Activated CD4-positive, CD25-positive, alpha-beta regulatory T cell treated with anti-CD3 and anti-CD28 coated beads, Interleukin-2, amount 50 U/mL, for 24 hours (primary cell): ENCODE measurements at regions not wholly inside any gene's neighbourhood (a gene's known extent, or its start where the extent isn't known, plus 50 kb on each side); places are given as distances from the start of the nearest gene placed in this dataset.
"Not testable (repeated sequence)": the region's sequence is repeated elsewhere in the genome, so short reads cannot be mapped to it uniquely, and the experiment has no call there.

Experiments used
- ATAC-seq, 2 donors: fragments of 150-1000 bp; cut with Tn5 transposase; one replicate each; pipeline ENCODE4 v1.10.0; 2021; ENCODE audit warnings: mild to moderate bottlenecking in 1 of 2, moderate library complexity in 1 of 2

DNA sequence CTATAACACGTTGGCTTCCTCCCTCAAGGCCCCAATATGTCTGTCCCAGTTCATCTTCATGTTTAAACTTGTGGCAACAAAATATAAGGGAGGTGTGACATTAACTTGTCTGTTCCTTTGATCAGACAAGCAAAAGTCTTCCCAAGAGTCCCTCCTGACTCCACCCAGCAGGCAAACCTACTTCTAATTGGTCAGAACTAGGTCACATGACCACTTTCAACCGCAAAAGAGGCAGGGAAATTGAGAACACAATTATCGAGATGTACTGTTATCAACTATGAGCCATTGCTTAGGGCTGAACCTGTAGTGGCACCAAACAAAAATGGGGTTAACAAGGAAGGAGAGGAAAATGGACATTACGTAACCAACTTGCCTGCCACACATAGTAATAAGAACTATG is 246.8 kb upstream of the TET2 start:
- ATAC-seq: no peak

DNA sequence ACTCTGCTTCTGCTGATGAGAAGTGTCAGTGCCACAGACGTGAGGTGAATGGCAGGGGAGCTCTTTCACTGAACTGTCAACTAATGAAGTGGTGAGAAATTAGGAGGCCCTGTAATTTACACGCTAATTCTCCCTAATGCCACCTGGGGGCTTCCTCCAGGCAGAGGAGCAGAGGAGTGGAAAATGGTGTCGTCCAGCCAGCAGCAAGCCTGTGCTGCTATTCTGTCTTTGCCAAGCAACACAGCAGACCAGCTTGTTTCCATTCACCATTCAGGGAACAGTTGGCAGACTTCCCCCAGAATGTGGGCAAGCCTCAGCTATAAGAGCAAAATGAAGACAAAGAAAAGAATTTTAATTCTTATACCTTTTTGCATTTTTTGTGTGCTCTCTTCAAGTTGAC is 245.2 kb upstream of the TET2 start:
- no peak for ATAC-seq

- no peak for ATAC-seq
These were observed 244.6 kb upstream of the TET2 start for GRCh38 chr4:104901961-104902605.

GRCh38 chr4:104905065-104905464 is 241.6 kb upstream of the TET2 start:
- no peak for ATAC-seq

- ATAC-seq: no peak
These were observed 241.1 kb upstream of the TET2 start for GRCh38 chr4:104905546-104905945.

DNA sequence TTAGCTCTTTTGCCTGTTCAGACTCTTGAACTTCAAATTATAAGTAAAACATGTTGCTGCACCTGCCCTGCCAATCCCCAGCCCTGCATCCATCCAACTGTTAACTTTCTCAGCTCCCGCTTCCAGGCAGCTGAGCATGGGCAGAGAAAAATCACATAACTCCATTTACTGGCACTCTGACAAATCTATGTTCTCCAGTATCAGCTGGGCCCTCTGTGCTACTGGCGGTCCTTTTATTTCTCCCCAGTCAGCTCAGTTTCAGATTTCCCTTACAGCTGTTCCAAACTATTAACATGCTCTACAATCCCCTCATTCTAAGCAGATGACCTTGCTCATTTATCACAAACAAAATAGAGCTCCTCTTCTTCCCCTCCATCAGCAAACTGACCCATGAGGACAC is 240.4 kb upstream of the TET2 start:
- ATAC-seq: no peak

- no peak for ATAC-seq
These were observed 239.5 kb upstream of the TET2 start for GRCh38 chr4:104907074-104907649.

GRCh38 chr4:104907991-104908390 is 238.7 kb upstream of the TET2 start:
- ATAC-seq: no peak

GRCh38 chr4:104909376-104909775 is 237.3 kb upstream of the TET2 start:
- ATAC-seq: no peak

DNA sequence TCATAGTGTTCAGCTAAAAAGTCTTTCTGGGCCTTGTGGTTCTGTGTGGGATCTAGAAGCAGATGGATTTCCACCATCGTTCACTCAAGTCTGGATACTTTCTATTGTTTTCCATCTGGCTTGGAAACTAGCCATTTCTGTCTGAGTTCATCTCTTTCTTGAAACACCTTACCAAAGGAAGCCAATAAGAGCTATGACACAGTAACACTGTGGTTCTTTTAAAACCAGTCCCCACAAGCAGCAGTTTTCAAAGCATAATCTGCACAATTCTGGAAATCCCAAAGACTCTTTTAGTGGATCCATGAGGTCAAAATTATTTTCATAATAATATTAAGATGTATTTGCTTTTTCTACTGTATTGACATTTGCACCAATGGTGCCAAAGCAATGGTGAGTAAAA is 234.2 kb upstream of the TET2 start:
- no peak for ATAC-seq

- no peak for ATAC-seq
These were observed 231.3 kb upstream of the TET2 start for GRCh38 chr4:104915373-104915772.

DNA sequence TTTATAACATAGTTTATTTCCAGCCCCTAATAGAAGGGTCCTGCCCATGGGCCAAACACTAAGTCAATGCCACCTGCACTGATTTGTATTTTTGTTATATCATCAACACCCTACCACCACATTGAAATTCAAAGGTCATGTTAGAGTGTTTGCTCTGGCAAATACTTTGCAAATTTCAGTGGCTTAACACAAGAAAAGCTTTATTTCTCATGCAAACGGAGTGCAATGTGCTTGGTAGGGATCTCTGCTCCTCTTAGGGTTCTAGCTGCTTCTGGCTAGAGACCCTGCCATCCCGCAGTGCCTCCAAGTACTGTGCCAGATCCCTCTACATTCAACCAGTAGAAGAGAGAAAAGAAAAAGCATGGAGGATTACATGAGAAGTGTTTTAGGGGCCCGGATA is 230.8 kb upstream of the TET2 start:
- ATAC-seq: no peak

GRCh38 chr4:104919406-104919805 is 227.3 kb upstream of the TET2 start:
- no peak for ATAC-seq

DNA sequence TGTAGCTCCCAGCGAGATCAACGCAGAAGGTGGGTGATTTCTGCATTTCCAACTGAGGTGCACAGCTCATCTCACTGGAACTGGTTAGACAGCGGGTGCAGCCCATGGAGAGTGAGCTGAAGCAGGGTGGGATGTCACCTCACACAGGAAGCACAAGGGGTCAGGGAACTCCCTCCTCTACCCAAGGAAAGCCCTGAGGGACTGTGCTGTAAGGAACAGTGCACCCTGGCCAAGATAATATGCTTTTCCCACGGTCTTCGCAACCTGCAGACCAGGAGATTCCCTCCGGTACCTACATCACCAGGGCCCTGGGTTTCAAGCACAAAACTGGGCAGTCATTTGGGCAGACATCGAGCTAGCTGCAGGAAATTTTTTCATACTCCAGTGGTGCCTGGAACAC is 216.4 kb upstream of the TET2 start:
- no peak for ATAC-seq

DNA sequence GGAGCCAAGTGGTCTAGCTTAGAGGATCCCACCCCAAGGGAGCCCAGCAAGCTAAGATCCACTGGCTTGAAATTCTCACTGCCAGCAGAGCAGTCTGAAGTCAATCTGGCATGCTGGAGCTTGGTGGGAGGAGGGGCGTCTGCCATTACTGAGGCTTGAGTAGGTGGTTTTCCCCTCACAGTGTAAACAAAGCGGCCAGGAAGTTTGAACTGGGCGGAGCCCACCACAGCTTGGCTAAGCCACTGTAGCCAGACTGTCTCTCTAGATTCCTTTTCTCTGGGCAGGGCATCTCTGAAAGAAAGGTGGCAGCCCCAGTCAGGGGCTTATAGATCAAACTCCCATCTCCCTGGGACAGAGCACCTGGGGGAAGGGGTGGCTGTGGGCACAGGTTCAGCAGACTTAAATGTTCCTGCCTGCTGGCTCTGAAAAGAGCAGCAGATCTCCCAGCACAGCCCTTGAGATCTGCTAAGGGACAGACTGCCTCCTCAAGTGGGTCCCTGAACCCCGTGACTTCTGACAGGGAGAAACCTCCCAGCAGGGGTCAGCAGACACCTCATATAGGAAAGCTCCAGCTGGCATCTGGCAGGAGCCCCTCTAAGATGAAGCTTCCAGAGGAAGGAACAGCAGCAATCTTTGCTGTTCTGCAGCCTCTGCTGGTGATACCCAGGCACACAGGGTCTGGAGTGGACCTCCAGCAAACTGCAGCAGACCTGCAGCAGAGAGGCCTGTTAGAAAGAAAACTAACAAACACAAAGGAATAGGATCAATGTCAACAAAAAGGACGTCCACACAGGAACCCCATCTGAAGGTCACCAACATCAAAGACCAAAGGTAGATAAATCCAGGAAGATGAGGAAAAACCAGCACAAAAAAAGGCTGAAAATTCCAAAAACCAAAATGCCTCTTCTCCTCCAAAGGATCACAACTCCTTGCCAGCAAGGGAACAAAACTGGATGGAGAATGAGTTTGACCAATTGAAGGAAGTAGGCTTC is 215.6 kb upstream of the TET2 start:
- not testable (repeated sequence) for ATAC-seq

- ATAC-seq: peak in 1 of 2 donors; percentile 50
These were observed 208.1 kb upstream of the TET2 start for GRCh38 chr4:104938624-104939023.

DNA sequence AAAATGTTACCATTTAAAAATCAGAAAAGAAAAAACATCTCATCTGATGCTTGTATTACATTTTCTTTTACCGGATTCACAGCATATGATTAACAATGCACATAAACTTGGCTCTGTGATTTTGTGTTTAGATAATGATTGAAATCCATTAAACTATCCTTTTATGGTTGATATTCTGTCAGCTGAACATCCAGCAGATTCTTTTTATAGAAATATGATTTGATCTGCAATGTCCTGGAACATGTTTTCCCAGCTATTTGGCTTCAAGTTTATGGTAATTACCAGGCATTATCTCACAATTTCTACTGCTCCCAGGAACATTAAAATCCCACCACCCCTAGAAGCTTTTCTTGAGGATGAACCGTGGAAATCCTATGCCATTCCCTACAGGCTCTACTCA is 205.7 kb upstream of the TET2 start:
- no peak for ATAC-seq

DNA sequence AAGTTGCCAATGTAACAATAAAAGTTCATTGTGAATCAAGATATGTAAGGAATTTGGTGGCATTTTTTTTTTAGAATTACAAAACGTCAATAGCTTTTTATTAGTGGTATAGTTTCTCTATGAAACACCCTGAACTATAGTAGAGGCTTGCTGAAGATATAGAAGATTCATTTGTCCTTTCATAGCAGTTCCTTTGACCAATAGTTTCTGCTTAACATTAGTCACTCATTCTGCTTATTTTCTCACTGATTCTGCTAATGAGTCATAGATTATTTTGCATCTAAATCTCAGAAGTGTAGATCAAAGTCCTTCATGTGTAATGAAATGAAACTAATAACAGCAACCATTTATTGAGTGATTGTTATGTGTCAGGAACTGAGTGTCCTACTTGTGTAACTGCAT is 205.0 kb upstream of the TET2 start:
- ATAC-seq: peak; percentile 86 to 88

- ATAC-seq: no peak
These were observed 203.5 kb upstream of the TET2 start for GRCh38 chr4:104942990-104943743.

GRCh38 chr4:104944596-104944995 is 202.1 kb upstream of the TET2 start:
- ATAC-seq: no peak

GRCh38 chr4:104964410-104965175 is 182.1 kb upstream of the TET2 start:
- no peak for ATAC-seq

- peak; percentile 96 to 99 for ATAC-seq
These were observed 180.2 kb upstream of the TET2 start for GRCh38 chr4:104966349-104967033.
